K562 (cell line): ENCODE measurements at regions not wholly inside any gene's neighbourhood (a gene's known extent, or its start where the extent isn't known, plus 50 kb on each side); places are given as distances from the start of the nearest gene placed in this dataset.
A peak's percentile ranks its signal among the peaks of the same experiment; 100 is the strongest.

ENCODE experiments used
- ATF7 ChIP-seq: fragments of 450-650 bp; IDR thresholded peaks from 2 replicates; pipeline ENCODE4 v1.7.1; 2014; ENCODE audit warnings: mild to moderate bottlenecking, moderate library complexity
- CHD2 ChIP-seq: IDR thresholded peaks from 2 replicates; pipeline ENCODE4 v1.6.1; 2011; ENCODE audit warnings: low read depth, low read length
- ETV1 ChIP-seq: fragments of 450-650 bp; conservative IDR thresholded peaks from 2 replicates; pipeline ENCODE4 v1.6.1; 2016; ENCODE audit warnings: missing genetic modification characterization, control low read depth, low read depth, missing compliant biosample characterization
- HDGF ChIP-seq: fragments of 450-650 bp; IDR thresholded peaks from 2 replicates; pipeline ENCODE4 v1.6.1; 2016
- HLTF ChIP-seq: fragments of 450-650 bp; IDR thresholded peaks from 2 replicates; pipeline ENCODE4 v1.6.1; 2016
- NFYB ChIP-seq: IDR thresholded peaks from 2 replicates; pipeline ENCODE4 v1.6.1; 2011; ENCODE audit warnings: mild to moderate bottlenecking, moderate library complexity; ENCODE audit not compliant: insufficient read length; ENCODE audit errors: extremely low read depth
- RHOXF2B ChIP-seq: fragments of 250-450 bp; sonication (Bioruptor Pico); conservative IDR thresholded peaks from 2 replicates; pipeline ENCODE4 v1.5.1; 2021
- SAFB2 ChIP-seq: fragments of 200-400 bp; formaldehyde crosslinking; IDR thresholded peaks from 2 replicates; pipeline ENCODE4 v1.6.1; 2018; ENCODE audit warnings: borderline replicate concordance, low read length, low read depth, moderate library complexity; ENCODE audit not compliant: severe bottlenecking
- SNRNP70 ChIP-seq: fragments of 200-400 bp; formaldehyde crosslinking; optimal IDR thresholded peaks from 2 replicates; pipeline ENCODE3; 2017; ENCODE audit warnings: low read depth, low read length
- SRSF9 ChIP-seq: fragments of 200-400 bp; formaldehyde crosslinking; IDR thresholded peaks from 2 replicates; pipeline ENCODE4 v1.6.1; 2017; ENCODE audit warnings: low read depth, low read length, borderline replicate concordance
- ZNF175 ChIP-seq: fragments of 200-800 bp; sonication (Bioruptor generic); IDR thresholded peaks from 2 replicates; pipeline ENCODE4 v1.6.1; 2016; ENCODE audit warnings: low read depth, mild to moderate bottlenecking, missing genetic modification characterization, missing compliant biosample characterization
- ZNF76 ChIP-seq: fragments of 250-450 bp; sonication (Bioruptor Pico); IDR thresholded peaks from 2 replicates; pipeline ENCODE4 v1.4.0; 2020; ENCODE audit warnings: mild to moderate bottlenecking, moderate library complexity, borderline replicate concordance
- TF ChIP-seq, protein P1 (sequence below): sonication (generic); formaldehyde crosslinking; IDR thresholded peaks from 2 replicates; pipeline ENCODE4 v1.8.0; 2022; ENCODE audit warnings: mild to moderate bottlenecking, missing genetic modification reagents
- TF ChIP-seq, protein P2 (sequence below), 3 experiments: fragments of 200-800 bp in 1 of 3; fragments of 250-450 bp in 1 of 3; fragments of 450-650 bp in 1 of 3; sonication (Bioruptor Pico) in 1 of 3; sonication (Bioruptor generic) in 1 of 3; formaldehyde crosslinking in 1 of 3; IDR thresholded peaks; 2 replicates each; pipeline versions ENCODE4 v1.6.1 to v1.8.0; 2016 to 2022; ENCODE audit warnings: mild to moderate bottlenecking in 2 of 3, missing genetic modification characterization in 2 of 3, missing compliant biosample characterization in 1 of 3, moderate library complexity in 1 of 3
- TF ChIP-seq, protein P3 (sequence below), 2 experiments: fragments of 250-450 bp in 1 of 2; fragments of 450-650 bp in 1 of 2; sonication (Bioruptor Pico) in 1 of 2; IDR thresholded peaks; 2 replicates each; pipeline versions ENCODE4 v1.6.1 to v1.8.0; 2016 to 2021; ENCODE audit warnings: mild to moderate bottlenecking in 2 of 2, moderate library complexity in 2 of 2, missing compliant biosample characterization in 1 of 2, missing genetic modification characterization in 1 of 2
- TF ChIP-seq, protein P4 (sequence below): fragments of 450-650 bp; formaldehyde crosslinking; IDR thresholded peaks from 2 replicates; pipeline ENCODE4 v1.4.0; 2020; ENCODE audit warnings: mild to moderate bottlenecking, moderate library complexity

DNA sequence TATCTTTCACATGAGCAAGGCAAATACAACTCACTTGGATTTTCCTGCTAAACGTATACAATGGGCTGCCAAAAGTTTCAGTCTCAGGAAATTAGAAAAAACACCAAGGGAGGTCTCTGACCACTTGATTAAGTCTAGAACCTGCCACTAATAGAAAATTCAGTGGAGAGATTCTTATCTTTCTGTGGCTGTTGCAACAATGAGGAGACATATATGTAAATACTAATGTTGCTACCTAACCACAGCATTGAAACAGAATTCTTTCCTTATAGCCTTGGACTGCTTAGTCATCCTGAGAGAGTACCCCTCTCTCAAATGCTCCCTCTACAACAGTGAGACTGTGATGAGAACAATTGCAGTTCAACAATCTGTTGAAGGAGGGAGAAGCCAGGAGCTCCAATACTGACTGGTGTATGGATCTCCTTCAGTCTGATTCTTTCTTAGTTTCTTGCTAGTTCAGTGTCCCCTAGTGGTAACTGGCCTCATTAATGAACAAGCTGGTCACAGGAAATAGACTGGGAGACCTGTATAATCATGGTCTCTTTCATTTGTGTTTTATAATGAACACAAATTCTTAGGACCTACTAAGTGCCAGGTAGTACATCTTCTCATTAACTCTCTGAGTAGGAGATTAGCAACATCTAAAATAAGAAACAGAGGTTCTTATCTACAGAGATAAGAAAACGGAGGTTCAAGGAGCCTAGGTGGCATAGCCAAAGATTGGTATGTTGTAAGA is 164.5 kb downstream of the SLC38A4 start (continued):
- TF ChIP-seq, protein P1, sequence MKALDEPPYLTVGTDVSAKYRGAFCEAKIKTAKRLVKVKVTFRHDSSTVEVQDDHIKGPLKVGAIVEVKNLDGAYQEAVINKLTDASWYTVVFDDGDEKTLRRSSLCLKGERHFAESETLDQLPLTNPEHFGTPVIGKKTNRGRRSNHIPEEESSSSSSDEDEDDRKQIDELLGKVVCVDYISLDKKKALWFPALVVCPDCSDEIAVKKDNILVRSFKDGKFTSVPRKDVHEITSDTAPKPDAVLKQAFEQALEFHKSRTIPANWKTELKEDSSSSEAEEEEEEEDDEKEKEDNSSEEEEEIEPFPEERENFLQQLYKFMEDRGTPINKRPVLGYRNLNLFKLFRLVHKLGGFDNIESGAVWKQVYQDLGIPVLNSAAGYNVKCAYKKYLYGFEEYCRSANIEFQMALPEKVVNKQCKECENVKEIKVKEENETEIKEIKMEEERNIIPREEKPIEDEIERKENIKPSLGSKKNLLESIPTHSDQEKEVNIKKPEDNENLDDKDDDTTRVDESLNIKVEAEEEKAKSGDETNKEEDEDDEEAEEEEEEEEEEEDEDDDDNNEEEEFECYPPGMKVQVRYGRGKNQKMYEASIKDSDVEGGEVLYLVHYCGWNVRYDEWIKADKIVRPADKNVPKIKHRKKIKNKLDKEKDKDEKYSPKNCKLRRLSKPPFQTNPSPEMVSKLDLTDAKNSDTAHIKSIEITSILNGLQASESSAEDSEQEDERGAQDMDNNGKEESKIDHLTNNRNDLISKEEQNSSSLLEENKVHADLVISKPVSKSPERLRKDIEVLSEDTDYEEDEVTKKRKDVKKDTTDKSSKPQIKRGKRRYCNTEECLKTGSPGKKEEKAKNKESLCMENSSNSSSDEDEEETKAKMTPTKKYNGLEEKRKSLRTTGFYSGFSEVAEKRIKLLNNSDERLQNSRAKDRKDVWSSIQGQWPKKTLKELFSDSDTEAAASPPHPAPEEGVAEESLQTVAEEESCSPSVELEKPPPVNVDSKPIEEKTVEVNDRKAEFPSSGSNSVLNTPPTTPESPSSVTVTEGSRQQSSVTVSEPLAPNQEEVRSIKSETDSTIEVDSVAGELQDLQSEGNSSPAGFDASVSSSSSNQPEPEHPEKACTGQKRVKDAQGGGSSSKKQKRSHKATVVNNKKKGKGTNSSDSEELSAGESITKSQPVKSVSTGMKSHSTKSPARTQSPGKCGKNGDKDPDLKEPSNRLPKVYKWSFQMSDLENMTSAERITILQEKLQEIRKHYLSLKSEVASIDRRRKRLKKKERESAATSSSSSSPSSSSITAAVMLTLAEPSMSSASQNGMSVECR (CRISPR knock-in tag) = no peak
- TF ChIP-seq ETV1 (tag) (no peak), SRSF9 (no peak), SAFB2 (no peak), ZNF76 (CRISPR knock-in tag) (no peak), CHD2 (no peak), RHOXF2B (CRISPR knock-in tag) (no peak), ZNF175 (CRISPR knock-in tag) (peak; percentile 70; the same call in 1 of the 2 replicates), ATF7 (peak; percentile 53), HLTF (no peak), HDGF (no peak), SNRNP70 (no peak), NFYB (no peak)
- TF ChIP-seq, protein P2, sequence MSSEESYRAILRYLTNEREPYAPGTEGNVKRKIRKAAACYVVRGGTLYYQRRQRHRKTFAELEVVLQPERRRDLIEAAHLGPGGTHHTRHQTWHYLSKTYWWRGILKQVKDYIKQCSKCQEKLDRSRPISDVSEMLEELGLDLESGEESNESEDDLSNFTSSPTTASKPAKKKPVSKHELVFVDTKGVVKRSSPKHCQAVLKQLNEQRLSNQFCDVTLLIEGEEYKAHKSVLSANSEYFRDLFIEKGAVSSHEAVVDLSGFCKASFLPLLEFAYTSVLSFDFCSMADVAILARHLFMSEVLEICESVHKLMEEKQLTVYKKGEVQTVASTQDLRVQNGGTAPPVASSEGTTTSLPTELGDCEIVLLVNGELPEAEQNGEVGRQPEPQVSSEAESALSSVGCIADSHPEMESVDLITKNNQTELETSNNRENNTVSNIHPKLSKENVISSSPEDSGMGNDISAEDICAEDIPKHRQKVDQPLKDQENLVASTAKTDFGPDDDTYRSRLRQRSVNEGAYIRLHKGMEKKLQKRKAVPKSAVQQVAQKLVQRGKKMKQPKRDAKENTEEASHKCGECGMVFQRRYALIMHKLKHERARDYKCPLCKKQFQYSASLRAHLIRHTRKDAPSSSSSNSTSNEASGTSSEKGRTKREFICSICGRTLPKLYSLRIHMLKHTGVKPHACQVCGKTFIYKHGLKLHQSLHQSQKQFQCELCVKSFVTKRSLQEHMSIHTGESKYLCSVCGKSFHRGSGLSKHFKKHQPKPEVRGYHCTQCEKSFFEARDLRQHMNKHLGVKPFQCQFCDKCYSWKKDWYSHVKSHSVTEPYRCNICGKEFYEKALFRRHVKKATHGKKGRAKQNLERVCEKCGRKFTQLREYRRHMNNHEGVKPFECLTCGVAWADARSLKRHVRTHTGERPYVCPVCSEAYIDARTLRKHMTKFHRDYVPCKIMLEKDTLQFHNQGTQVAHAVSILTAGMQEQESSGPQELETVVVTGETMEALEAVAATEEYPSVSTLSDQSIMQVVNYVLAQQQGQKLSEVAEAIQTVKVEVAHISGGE (CRISPR knock-in tag; IDR thresholded peaks at IDR 0.05) = no peak
- TF ChIP-seq, protein P3, sequence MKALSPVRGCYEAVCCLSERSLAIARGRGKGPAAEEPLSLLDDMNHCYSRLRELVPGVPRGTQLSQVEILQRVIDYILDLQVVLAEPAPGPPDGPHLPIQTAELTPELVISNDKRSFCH (CRISPR knock-in tag; IDR thresholded peaks at IDR 0.05) = no peak
- TF ChIP-seq, protein P3 (tag; IDR thresholded peaks at IDR 0.05) = no peak
- TF ChIP-seq, protein P4, sequence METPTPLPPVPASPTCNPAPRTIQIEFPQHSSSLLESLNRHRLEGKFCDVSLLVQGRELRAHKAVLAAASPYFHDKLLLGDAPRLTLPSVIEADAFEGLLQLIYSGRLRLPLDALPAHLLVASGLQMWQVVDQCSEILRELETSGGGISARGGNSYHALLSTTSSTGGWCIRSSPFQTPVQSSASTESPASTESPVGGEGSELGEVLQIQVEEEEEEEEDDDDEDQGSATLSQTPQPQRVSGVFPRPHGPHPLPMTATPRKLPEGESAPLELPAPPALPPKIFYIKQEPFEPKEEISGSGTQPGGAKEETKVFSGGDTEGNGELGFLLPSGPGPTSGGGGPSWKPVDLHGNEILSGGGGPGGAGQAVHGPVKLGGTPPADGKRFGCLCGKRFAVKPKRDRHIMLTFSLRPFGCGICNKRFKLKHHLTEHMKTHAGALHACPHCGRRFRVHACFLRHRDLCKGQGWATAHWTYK = peak; percentile 92
